ENCODE measurements at regions not wholly inside any gene's neighbourhood (a gene's known extent, or its start where the extent isn't known, plus 50 kb on each side); places are given as distances from the start of the nearest gene placed in this dataset.
"Not testable (repeated sequence)": the region's sequence is repeated elsewhere in the genome, so short reads cannot be mapped to it uniquely, and the experiment has no call there.

DNA sequence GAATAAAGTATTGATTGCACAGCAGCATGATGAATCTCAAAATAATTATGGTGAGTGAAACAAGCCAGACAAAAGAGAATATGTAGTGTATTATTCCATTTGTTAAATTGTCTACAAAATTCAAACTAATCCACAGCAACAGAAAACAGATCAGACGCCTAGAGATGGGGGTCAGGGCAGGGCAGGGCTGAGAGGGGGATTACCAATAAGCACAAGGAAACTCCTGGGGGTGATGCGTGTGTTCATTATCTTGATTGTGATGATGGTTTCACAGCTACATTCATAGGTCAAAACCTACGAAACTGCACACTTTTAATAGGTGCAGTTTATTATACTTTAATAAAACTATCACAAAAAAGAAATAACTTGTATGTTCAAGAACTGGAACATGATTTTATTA is 132.7 kb upstream of the CDK6 start:
- no peak for DNase-seq

DNA sequence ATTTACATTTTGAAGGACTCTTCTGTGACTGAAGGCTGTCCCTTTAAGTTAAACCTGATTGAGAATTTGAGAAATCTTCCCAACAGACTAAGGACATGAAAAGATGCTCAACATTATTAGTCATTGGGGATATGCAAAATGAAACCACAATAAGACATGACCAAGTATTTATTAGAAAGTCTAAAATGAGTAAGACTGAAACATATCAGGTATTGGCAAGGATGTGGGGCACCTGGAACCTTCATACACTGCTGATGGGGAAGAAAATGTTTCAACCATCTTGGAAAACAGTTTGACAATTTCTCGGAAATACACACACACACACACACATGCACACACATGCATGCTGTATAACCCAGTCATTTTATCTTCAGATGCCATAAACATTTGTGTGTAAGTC is 132.1 kb upstream of the CDK6 start:
- DNase-seq: no peak

DNA sequence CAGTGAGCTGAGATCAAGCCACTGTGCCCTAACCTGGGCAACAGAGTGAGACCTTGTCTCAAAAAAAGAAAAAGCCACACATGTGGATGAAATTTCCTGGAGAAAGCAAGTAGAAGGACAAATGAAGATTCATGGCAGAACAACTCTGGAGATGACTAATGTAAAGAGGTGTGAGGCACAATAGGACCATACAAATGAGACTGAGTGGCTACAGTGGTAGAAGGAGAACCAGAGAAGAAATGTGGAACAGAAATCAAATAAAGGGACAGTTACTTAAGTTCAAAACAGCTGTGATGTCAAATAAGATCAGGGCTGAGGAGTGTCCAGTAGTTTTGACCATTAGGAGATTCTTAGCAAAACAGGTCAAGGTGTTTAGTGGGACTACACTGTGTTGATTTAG is 130.9 kb upstream of the CDK6 start:
- DNase-seq: no peak

DNA sequence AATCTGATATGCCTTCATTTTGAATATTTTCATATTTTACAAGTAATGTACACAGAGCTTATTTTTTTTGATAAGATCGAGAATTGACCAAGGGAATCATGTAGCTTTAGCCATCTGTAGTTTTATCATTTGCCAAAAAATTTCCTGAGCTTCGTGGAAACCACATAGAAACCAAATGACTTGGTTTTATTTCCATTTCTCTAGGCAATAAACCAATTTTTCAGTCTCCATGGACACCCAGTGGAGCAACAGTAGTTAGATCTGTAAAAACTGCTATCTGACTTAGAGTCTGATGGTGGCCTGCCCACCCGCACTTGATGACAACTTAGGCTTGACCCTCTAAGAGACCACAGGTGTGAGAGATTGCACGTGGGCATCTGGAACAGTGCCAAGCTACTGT is 127.8 kb upstream of the CDK6 start:
- DNase-seq: no peak

DNA sequence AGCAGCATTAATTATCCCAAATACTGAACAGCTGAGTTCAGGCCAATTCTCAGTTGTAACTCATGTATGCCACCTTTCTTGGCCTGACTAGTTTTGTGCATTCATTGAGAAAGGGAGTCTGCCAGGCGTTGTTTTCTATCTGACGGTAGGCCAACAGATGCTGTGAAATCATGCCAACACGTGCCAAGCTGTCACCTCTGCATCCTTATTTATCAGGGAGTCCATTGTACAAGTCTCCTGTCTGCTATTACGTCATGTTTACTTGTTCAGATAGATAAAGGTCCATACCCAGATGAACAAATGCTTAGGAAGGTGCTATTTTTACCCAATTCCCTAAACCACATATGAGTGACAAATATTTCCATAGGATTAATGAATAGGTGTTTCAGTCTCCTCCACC is 127.2 kb upstream of the CDK6 start:
- peak in 1 of 2 experiments; percentile 33 for DNase-seq

DNA sequence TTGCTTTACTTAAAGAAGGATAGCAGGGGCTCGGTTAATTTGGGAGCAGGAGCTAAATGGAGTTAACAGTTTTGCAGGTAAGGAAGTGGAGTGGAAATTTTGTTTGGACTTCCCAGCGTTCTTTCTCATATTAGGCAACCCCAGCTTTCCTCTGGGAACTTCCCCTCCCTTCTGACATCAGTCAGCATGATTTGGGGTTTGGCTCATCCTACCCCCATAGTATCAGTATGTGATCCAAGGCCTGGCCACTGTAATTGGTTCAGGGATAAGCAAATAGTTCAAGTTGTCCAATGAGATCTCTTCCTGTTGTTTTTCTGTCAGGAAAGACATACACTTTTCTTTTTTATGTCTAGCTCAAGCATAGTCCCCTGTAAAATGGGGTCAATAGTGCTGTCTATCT is 125.6 kb upstream of the CDK6 start:
- DNase-seq: no peak

DNA sequence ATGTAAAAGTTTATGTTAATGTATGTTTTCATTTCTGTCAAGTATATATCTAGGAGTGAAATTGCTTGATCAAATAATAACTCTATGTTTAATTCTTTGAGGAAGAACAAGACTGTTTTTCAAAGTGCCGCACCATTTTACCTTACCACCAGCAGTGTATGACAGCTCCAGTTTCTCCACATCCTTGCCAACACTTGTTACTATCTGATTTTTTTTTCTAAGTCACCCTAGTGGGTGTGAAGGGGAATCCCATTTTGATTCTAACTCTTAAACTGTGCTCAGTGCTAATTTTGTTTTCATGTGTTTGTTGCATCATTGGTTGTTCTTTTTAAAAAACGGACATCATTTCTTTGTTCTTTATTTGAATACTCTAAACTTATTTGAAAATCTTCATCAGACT is 120.2 kb upstream of the CDK6 start:
- DNase-seq: no peak

DNA sequence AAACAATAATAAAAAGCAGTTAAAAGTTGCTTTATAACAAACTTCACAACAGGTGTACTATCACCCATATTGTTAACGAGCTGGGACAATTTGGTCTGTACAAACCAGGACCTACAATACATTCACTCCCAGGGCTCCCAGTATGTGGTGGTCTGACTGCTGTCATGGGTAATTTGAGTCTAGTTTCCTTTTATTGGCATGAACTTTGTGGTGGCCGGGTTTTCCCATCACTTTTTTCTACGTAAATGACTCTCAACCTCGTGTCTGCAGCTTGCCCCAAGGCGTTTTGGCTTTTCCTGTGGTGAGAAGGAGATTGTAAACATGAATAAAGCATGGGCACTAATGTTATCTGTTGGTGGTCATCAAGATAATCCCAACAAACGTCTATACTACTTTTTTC is 118.7 kb upstream of the CDK6 start:
- DNase-seq: no peak

DNA sequence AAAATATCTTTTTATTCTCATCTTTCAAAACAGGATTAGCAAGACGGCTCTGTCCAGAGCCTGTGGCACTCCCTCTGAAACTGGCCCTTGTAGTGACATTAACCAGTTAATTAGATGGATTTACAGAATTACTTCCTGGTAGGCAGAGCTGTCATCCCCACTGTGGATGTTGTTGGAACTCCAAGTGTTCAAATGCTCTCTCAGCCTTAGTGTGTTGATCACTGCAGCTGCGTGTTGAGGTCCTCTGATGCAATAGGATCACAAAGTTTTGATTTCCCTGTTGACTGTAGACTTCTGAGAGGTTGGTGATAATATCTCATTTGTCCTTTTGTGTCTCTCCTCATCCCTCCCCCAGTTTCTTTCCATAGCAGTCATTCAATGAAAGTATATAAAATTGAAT is 117.3 kb upstream of the CDK6 start:
- no peak for DNase-seq

DNA sequence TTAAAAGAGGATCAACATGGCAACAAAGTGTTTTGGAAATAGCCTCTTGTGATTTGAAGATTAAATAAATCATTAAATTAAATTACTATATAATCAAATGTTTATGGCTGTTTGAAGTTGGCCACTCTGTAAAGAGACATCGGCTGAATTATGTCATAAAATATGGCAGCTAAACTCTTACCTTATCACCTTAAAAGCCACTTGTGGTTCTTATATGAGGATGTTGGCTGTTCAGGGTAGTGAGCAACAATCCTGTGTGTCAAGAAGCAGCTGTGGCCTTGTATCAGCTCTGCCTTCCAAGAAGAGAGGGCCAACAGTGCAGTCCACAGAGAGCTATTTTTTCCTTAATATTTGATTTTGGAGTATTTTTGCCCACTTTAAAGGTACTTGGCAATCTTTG is 113.4 kb upstream of the CDK6 start:
- no peak for DNase-seq

DNA sequence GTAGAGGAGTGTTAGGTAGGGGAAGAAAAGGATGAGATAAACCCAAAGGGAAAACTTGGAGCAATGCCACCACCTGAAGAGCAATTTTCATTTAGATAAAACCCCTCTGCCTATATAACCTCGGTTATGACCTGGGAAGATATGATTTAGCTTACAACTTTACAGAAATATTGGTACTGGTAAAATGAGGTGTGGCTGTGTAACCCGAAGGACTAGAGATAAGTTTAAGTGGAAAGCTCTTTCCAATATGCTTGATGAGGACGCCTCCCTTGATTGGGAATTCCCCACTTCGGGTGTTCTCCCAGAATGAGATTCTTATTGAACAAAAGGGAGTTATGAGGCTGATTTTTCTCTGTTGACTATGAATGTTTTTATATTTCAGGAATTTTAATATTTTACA is 109.5 kb upstream of the CDK6 start:
- DNase-seq: no peak

DNA sequence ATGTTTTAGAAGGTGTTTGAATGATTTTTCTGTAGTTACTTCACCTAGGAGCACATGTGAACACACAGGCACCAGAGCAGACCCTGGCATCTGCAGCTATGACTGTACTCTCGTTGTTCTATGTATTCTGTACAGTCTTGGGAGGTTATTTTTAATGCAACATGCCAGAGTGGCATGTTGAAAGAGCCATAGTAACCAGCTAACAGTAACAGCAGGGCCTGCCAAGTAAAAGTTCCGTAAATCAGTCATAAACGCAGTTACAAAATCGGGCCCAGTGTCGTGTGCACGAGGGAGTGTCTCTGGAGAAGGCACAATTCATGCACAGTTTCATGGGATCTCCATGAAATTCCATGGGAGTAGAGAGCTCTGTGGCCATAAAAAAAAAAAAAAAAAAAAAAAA is 108.3 kb upstream of the CDK6 start:
- no peak for DNase-seq

DNA sequence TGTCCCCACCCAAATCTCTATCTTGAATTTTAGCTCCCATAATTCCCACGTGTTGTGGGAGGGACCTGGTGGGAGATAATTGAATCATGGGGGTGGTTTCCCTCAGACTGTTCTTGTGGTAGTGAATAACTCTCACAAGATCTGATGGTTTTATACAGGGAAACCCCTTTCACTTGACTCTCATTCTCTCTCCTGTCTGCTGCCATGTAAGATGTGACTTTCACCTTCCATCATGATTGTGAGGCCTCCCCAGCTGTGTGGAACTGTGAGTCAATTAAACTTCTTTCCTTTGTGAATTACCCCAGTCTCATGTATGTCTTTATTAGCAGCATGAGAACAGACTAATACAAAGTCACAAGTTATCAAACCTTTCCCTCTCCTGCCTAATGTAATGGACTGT is 106.3 kb upstream of the CDK6 start:
- DNase-seq: not testable (repeated sequence)

DNA sequence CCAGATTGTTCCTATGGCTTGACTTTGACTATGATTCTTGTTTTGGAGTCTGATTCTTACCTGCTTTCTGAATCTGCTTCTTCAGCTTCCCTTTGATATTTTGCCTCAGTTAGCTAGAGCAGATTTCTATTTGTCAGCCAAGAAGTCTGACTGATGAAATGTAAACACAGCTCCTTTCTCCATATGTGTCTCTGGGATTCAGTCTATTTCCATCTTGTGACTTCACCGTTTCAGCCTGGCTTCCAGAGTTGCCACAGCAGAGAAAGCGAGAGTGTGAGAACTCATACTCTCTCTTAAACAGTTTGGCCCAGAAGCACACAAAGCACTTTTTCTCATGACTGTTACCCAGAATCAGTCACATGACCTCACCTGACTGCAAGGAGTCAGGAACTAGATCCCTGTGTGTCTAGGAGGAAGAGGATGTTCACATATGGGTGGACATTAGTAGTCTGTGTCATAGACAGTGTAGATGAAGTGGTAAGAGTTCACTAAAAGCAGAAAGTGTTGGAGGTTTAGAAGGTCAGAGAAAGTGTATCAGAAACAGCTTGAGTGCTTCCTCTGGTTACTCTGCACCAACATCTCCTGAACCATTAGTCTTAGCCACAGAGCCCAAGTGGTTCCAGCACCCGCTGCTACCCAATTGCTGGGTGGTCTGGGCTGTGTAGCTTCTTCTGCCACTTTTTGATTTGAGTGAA is 103.4 kb upstream of the CDK6 start:
- DNase-seq: no peak

DNA sequence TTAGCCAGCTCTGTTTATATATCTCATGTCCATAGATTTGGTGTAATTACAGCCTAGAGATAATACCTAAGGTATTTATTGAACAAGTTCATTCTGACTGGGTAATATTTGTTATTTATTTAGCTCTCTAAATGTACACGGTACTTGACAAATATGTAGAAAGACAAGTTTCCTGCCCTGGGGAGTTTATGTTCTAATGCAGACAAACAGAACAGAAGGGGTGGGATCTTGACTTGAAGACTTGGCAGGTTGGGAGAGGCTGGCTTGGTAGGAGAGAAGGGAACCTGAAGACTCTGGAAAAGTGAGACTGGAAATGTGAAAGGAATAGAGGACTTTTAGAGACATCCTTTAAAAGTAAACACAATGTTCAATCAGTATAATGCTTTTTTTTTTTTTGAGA is 97.7 kb upstream of the CDK6 start:
- no peak for DNase-seq

DNA sequence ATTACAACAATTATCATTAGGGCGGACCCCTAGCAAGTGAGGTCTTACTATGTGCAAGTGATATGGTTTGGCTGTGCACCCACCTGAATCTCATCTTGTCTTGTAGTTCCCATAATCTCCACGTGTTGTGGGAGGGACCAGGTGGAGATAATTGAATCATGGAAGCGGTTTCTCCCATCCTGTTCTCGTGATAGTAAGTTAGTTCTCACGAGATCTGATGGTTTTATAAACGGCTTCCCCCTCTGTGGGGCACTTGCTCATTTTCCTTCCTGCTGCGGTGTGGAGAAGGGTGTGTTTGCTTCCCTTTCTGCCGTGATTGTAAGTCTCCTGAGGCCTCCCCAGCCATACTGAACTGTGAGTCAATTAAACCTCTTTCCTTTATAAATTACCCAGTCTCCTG is 96.1 kb upstream of the CDK6 start:
- DNase-seq: no peak

DNA sequence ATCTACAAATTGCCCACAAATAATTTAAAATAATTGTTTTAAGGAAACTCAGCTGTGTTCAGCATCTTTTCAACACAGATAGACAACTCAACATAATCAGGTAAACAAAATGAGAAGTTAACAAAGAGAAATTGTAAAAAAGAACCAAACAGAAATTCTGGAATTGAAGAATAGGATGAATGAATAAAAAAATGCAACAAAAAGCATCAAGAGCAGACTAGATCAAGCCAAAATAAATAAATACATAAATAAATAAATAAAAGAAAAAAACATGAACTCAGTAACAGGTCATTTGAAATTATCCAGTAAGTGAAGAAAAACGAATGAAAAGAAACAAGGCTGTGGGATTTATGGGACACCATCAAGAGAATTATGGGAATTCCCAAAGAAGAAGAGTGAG is 94.0 kb upstream of the CDK6 start:
- DNase-seq: no peak

DNA sequence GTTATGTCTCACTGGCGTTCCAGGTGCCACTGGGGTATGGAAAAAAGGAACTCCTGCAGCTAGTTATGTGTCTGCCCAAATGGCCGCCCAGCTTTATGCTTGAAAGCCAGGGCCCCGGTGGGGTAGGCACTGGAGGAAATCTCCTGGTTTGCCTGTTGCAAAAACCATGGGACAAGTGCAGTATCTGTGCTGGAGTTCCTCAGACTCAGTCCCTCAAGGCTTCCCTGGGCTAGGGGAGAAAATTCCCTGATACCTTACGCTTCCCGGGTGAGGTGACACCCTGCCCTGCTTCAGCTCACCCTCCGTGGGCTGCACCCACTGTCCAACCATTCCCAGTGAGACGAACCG is 90.3 kb upstream of the CDK6 start:
- DNase-seq: no peak

DNA sequence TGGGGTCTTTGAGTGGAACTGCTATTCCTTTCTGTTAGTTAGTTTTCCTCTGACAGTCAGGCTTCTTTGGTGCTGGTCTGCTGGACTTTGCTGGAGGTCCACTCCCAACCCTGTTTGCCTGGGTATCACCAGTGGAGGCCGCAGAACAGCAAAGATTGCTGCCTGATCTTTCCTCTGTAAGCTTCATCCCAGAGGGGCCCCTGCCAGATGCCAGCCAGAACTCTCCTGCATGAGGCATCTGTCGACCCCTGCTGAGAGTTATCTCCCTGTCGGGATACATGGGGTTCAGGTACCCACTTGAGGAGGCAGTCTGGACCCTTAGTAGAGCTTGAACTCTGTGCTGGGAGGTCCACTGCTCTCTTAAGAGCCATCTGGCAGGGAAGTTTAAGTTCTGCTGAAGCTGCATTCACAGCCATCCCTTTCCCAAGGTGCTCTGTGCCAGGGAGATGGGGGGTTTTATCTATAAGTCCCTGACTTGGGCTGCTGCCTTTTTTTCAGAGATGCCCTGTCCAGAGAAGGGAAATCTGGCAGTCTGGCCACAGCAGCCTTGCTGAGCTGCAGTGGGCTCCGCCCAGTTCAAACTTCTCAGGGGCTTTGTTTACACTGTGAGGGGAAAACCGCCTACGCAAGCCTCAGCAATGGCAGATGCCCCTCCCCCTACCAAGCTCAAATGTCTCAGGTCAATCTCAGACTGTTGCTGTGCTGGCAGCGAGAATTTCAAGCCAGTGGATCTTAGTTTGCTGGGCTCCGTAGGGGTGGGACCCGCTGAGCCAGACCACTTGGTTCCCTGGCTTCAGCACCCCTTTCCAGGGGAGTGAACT is 89.7 kb upstream of the CDK6 start:
- no peak for DNase-seq

DNA sequence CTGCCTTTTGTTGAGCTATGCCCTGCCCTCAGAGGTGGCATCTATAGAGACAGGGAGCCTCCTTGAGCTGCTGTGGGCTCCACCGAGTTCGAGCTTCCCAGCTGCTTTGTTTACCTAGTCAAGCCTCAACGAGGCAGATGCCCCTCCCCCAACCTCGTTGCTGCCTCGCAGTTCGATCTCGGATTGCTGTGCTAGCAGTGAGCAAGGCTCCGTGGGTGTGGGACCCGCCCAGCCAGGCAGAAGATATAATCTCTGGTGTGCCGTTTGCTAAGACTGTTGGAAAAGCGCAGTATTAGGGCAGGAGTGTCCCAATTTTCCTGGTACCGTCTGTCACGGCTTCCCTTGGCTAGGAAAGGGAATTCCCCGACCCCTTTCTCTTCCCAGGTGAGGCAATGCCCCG is 88.4 kb upstream of the CDK6 start:
- no peak for DNase-seq

DNA sequence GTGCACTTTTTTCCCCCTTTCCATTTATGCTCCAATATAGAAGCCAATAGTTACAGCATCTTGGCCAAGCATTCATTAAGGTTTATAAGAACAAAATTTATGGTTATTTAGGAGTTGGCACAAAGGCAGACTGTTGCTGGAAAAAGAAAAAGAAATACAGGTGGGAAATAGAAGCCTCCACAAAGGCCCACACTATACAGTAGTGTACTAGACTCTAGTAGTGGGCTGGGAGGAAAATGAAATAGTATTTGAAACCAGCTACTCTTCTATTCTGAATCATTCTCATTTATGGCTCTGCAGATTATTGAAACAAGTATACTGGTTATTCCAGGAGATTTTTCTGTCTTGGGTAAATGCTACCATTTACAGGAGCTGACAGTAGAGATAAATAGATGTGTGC is 80.9 kb upstream of the CDK6 start:
- no peak for DNase-seq

DNA sequence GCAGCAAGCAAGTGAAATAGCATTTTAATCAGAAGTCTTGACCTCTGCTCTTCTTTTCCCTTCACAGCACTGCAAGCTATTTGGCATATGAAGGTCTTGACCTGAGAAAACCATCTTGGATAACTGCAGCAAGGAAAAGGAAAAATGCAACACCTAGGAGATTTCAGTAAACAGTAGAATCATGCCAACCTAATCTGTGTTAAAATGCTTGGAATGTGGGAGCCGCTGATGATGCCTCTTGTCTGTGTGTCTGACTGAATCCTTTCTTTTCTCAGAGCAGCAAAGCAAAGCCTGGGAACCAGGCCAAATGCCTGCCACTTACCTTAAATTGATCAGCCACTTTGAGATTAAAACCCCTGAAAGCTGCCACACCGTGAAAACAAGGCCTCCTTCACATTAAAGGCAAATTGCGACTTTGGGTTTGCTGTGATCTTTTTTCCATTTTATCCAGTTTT is 80.4 kb upstream of the CDK6 start:
- DNase-seq: peak in 1 of 2 experiments; percentile 36

DNA sequence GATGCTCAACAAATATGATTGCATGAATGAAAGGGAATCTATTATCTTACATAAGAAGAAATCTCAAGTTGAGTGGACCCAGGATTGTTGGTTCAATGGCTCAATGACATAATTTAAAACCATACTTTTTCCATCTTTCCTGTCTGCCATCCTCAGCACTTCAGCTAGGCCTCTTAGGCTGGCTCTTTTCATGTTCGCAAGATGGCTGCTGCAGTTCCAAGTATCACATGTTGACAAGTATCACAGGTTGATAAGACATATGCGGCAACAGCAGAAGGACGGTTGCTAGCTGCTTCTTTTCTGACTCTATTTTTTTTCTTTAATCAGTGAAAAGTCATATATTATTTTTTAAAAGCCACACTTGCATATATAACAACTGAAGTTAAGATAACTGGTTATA is 79.0 kb upstream of the CDK6 start:
- no peak for DNase-seq

DNA sequence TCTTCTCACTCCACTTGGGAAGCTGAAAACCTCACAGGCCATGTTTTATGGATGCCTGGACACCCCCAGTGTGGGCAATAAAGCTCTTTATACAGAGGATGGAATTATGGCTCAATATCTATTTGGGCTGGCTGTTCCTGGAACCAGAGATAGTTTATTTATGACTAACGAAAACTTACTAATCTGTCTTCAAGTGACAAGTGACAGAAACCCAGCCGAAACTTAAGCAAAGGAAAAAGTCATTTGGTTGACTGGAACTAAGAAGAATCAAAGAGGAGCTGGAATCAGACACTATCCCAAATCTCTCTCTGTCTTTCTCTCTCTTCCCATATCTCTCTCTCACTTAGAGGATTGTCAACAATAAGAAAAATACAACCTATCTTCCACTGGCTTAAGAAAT is 78.3 kb upstream of the CDK6 start:
- no peak for DNase-seq

DNA sequence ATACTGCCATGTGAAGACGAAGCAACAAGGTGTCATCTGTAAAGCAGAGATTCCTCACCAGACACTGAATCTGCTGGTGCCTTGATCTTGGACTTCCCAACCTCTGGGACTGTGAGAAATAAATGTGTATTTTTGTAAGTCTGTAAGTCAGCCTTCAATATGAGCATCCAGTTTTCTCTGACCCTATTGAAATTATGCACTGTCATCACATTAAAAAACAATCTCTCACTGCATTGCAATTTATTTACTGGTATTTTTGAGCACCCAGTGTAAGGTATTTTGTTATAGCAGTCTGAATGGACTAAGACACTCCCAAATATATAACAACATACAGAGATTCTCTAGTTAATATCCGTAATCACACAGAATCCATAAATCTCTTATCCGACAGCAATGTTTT is 77.5 kb upstream of the CDK6 start:
- DNase-seq: no peak
